ENCODE measurements at regions not wholly inside any gene's neighbourhood (a gene's known extent, or its start where the extent isn't known, plus 50 kb on each side); places are given as distances from the start of the nearest gene placed in this dataset.

GRCh38 chr9:30299126-30299780 is 2085.2 kb upstream of the ACO1 start:
- no peak overlapping the region for H2AFZ ChIP-seq (replicated peaks; ENCODE audit: low read length, poor library complexity)
- H2BK15ac ChIP-seq (ENCODE audit: low read depth, low read length): no peak overlapping the region
- no TSS peak for BruUV-seq (replicated peaks)
- H3K4me1 ChIP-seq (ENCODE audit: control insufficient read depth, insufficient read depth, low read length): no peaks in the 10 kb centered on the region
- no peaks in the 10 kb centered on the region for H3K27me3 ChIP-seq (ENCODE audit: control insufficient read depth, insufficient read depth, low read length)
- no peak overlapping the region for H2AK5ac ChIP-seq (ENCODE audit: low read depth, low read length)
- H4K91ac ChIP-seq (ENCODE audit: insufficient read depth, low read depth, low read length): no peak overlapping the region
- H3K27ac ChIP-seq (ENCODE audit: insufficient read depth, low read length): no peak overlapping the region
- H3K23ac ChIP-seq (ENCODE audit: low read depth, low read length): no peak overlapping the region
- no peaks in the 10 kb centered on the region for H3K36me3 ChIP-seq (ENCODE audit: control insufficient read depth, insufficient read depth, low read length)
- no peak overlapping the region for H2AK9ac ChIP-seq (replicated peaks; ENCODE audit: low read depth, low read length, poor library complexity)
- H3K9me3 ChIP-seq (ENCODE audit: control insufficient read depth, insufficient read depth, low read length): no peaks in the 10 kb centered on the region; the same call in 1 of the 2 replicates
- in situ Hi-C loops (cut with MboI; ENCODE audit: low sequenced_read_pairs) (no loop called here), dilution Hi-C loops (cut with HindIII; ENCODE audit: low sequenced_read_pairs, unreplicated experiment) (no loop called here), intact Hi-C loops (cut with micrococcal nuclease) (no loop called here)
- no peak for TF ChIP-seq POLR2A (IDR thresholded peaks at IDR 0.05; ENCODE audit: low read depth, low read length)
- no peak for TF ChIP-seq RCOR1 (IDR thresholded peaks at IDR 0.05; ENCODE audit: insufficient replicate concordance, low read length)
- no peak for TF ChIP-seq USF2 (IDR thresholded peaks at IDR 0.05; ENCODE audit: low read depth, low read length)
- no peak for TF ChIP-seq MXI1 (IDR thresholded peaks at IDR 0.05; ENCODE audit: borderline replicate concordance, low read depth, low read length)
- H4K8ac ChIP-seq (ENCODE audit: low read depth in 2 of 2, low read length in 2 of 2): no peak overlapping the region
- H2BK120ac ChIP-seq (ENCODE audit: low read depth, low read length): no peak overlapping the region
- DNase-seq (no peak), ATAC-seq (ENCODE audit: low read depth) (no peak)
- H3K79me1 ChIP-seq (ENCODE audit: low read depth in 1 of 2, low read length in 2 of 2): no peaks in the 10 kb centered on the region
- no peak overlapping the region for H3K9ac ChIP-seq (ENCODE audit: low read depth, low read length)
- H3K4me2 ChIP-seq (ENCODE audit: low read depth, low read length): no peak overlapping the region
- ChIA-PET CTCF (no interaction called here), POLR2A (ENCODE audit: unreplicated experiment) (no interaction called here)
- no peak overlapping the region for H3K18ac ChIP-seq (ENCODE audit: low read depth, low read length)
- no peak overlapping the region for H2BK20ac ChIP-seq (ENCODE audit: low read depth, low read length)
- H3K14ac ChIP-seq (replicated peaks; ENCODE audit: low read depth, low read length): no peak overlapping the region
- H3K56ac ChIP-seq (ENCODE audit: extremely low read depth, insufficient read depth, low read length): no peak overlapping the region
- no peak overlapping the region for H3K4me3 ChIP-seq (ENCODE audit: insufficient read depth, low read depth, low read length)
- H4K20me1 ChIP-seq (ENCODE audit: insufficient read depth, low read length): no peaks in the 10 kb centered on the region
- H3K9me1 ChIP-seq (ENCODE audit: insufficient read depth, low read length): no peaks in the 10 kb centered on the region
- no peak overlapping the region for H4K5ac ChIP-seq (ENCODE audit: low read depth, low read length)
- no peak overlapping the region for H3K4ac ChIP-seq (ENCODE audit: low read depth, low read length)
- WGBS, 2 experiments (ENCODE audit: extremely low coverage in 2 of 2, insufficient read length in 1 of 2): no CpG with 5 or more reads among the region's 25 CpGs
- no peak overlapping the region for H2BK5ac ChIP-seq (ENCODE audit: low read depth, low read length, poor library complexity, severe bottlenecking)
